ENCODE measurements at regions not wholly inside any gene's neighbourhood (a gene's known extent, or its start where the extent isn't known, plus 50 kb on each side); places are given as distances from the start of the nearest gene placed in this dataset.

GRCh38 chr9:95572381-95573151 is 55.8 kb upstream of the PTCH1 start:
- TF ChIP-seq ZNF263 (CRISPR knock-in tag; IDR thresholded peaks at IDR 0.05; ENCODE audit: borderline replicate concordance) (no peak), EP300 (IDR thresholded peaks at IDR 0.05; ENCODE audit: low read length) (no peak), ZFP36 (IDR thresholded peaks at IDR 0.05; ENCODE audit: low read depth, low read length, partially characterized antibody) (no peak), TAF1 (IDR thresholded peaks at IDR 0.05; ENCODE audit: control insufficient read depth, extremely low read depth, insufficient read depth, low read length, severe bottlenecking) (no peak), EZH2 (IDR thresholded peaks at IDR 0.05; ENCODE audit: borderline replicate concordance, low read depth, low read length) (no peak), ZNF444 (CRISPR knock-in tag; IDR thresholded peaks at IDR 0.05) (no peak)

Measured in K562 (cell line).